GM19238 (cell line): ENCODE measurements at regions not wholly inside any gene's neighbourhood (a gene's known extent, or its start where the extent isn't known, plus 50 kb on each side); places are given as distances from the start of the nearest gene placed in this dataset.

Experiments used
- DNase-seq: peaks from one replicate; pipeline ENCODE4 v3.0.0; 2011; ENCODE audit warnings: low spot score; ENCODE audit not compliant: insufficient read length

DNA sequence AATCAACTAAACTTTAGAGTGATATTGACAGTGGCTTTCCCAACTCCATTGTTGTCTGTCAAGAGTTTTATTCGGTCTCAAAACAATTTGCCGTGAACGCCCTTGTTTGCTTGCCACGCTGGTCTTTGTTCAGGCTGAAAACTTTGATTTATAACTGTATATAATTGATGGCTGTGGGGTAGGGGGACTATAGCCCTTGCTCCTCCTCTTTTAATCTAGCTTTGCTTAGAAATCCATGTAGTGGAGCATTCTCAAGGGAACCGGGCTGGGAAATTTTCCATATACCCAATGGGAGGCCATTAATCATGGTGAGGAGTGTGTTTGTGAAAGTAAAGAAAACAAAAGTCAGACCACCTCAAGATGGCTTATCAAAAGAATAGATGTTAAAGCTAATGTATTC is 339.8 kb upstream of the RARB start:
- no peak for DNase-seq

DNA sequence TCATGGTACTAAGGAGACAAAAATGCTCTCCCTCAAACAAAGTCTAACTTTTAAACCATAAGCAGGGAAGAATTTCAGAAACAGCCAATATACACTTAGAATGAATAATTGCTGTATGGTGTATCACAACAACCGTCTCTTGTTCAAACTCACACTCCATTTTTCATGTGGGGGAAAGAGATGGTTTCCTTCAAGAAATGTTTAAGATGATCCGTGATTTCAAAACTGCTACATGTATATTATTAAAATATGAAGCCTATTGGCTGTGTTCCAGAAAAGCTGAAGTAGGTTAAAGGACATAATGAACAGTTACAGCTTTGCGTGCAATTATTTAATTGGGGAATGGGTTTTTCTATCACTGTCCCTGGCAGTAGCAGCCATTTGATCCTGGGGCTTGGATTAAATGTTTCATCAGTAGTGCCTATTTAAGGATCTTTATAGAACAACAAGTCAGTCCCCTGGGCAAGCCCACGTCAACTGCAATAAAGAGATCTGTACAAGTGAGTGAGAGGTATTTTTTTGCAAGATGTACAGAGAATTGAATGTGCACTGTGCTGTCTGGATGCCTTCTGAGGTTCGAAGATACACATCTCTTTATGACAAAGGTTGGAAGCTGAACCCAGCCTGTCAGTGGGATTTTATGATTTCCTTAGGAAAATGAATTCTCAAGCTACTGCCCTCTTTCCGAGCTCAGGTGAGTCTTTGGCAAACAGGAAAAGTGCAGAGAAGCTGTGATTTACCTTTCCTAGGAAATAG is 337.2 kb upstream of the RARB start:
- no peak for DNase-seq

DNA sequence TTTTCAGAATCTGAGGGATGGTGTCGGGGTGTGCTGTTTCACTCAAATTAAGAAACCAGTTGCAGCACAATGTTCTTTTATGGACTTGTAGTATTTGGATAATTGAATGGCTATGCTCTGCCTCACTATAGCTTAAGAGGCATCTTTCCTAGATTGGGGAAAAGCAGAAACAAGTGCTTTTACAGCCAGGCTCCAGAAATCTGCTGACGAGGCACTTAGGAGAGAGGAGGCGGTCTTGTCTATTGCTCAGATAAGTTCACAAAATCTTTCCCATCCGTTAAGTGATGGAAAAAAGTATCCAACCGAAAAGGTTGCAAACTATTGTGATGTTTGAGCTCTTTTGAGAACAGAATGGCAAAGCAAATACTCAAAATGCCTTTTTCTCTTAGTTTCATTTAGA is 336.1 kb upstream of the RARB start:
- DNase-seq, result no peak

DNA sequence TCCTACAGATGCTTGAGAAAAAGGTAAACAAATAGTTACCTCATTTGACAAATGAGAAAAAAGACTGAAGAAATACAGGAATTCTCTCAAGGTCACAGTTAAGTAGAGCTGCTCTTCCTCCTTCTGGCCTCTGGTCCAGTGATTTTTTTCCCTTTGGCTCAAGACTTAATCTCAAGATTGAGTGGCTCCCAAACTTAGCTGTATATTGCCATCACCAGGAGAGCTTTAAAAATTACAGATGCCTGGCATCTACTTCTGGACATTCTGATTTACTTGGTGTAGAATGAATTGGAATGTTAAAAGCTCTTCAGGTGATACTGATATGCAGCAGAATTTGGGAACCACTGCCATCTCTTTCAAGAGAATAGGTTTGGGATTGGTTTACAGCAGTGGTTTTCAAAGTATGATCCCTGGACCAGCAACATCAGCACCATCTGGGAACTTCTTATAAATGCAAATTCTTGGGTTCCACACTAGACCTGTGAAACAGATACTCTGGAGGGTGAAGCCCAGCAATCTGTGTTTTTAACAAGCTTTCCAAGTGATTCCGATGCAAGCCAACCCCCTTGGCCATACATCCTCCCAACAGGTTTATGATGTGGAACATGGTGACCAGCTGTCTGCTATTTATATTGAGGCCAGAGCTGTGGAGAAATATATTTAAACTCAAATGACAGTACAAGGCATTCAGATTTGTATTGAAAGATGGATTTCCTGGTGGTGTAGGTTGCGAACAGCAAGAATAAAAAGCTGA is 333.0 kb upstream of the RARB start:
- DNase-seq, result no peak

DNA sequence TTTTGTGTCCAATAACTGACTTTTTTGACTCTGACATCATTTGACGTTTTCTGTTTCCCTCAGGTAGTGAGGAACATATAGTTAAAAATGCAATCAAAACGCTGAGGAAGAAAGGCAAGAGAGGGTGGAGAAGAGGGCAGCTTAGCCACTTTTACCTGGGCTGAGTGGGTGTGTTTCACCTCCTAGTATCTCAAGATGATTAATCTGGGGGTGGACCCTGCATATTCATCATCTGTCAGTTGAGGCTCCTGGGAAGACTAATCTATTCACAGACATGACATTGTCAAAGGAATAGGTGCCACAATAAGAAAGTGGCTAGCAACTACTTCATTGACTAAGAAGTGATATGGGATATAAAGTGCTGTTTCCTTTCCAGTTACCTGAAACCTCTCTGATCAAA is 331.5 kb upstream of the RARB start:
- DNase-seq, result no peak

DNA sequence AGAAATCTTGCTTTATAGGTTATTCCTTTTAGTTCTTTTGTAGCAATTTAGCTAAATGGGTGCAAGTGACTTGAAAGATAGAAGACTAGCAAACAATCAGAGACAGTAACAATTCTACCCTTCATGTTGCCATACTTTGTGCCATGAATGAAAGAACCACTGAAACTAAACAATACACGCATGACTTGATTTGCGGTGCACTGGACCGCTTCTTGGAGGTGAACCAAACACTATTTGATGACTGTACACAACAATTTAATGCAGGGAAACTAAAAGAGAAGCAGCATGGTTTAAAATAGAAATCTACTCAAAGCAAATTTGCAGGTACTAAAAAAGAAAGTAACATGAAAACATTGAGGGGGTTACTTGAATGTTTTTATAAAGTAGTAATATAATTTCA is 331.0 kb upstream of the RARB start:
- no peak for DNase-seq

DNA sequence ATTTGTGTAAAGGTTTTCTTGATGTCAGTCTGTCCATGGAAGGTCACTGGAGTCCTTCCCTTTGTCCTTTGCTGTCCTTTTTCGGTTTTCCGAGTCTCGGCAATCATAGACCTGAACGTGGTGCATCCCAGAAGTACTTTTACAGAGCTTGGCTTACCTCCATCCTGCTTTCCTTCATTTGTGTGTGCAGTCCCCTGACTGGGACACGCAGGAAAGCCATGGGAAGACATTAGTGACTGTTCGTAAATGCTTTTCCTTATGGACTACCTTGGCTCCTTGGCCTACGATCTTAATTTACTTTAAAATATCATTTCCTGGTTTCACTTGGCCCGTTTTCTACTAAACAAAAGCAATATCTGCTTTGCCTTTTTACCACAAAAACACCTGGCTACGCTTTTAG is 328.4 kb upstream of the RARB start:
- no peak for DNase-seq

DNA sequence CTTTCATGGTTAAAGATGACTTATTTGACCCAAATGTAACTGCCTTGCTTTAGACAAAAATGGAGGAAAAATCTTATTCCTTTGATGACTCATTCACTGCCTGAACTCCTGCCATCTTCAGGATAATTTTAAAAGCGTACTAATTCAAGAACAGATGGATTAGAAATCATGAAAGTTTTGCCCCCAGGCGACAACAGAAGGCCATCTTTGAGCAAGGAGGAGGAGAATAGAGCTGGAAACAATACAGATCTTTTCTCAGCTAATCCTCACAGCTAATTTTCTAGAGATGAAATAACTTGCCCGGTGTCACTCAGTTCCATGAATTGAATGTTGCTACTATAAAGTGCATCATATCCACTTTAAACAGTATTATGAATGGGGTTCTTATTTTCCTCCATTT is 324.7 kb upstream of the RARB start:
- no peak for DNase-seq

DNA sequence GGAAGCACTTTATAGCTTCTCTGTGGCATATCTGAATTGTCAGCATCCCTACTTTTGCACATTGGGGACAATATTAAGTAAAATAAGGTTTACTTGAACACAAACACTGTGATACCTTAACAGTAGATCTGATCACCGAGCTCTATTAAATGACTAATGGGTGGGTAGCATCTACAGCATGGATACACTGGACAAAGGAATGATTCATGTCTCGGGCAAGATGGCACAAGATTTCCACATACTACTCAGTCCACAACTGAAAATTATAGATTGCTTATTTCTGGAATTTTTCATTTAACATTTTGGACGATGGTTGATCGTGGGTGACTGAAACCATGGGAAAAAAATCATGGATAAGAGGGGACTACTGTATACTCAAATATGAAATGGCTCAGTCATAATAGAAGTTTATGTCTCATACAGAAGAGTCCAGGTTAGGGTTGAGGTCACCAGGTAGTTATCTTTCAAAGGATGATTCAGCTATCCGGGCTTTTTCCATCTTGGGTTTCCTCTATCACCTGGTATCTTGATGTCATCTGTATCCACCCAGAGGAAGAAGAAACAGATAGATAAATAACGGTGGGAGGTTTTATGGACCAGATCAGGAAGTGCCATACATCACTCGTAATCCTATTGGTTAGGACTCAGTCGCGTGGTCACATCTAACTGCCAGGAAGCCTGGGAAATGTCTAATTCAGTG is 320.0 kb upstream of the RARB start:
- DNase-seq, result no peak

DNA sequence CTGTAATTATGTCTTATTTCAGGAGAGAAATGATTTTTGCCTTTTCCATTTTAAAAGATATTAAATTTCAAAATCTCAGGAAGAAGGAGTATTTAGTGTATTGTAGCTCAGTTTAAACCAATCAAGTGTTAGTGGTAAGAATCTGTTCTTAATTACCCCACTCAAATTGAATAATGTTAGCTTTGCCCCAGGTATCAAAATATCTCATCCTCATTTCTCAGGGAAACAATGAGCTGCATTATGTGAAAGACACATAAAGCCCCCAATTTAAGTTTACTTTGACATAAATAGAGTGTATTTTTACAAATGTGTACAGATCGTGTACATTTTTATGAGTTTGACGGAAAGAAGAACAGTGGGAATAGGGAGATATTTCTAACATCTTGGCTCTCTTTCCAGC is 317.4 kb upstream of the RARB start:
- no peak for DNase-seq

DNA sequence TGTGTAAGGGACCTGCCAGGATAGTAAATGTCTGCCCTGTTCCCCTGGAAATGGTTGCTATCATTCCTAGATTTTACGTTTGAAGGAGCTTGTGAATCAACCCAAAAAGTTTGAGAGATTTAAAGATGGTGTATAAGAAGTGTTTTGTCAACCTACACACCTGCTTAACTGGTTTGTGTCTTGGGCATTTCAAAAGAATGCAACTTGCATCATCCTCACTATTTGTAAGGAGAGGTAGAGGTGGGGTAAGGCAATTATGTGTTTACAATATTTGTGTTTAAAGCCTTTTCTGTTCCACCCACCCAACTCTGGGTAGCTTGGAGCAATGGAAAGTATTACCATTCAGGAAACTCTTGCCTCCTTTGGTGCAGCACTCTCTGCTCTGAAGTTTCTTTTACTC is 314.2 kb upstream of the RARB start:
- DNase-seq, result no peak

DNA sequence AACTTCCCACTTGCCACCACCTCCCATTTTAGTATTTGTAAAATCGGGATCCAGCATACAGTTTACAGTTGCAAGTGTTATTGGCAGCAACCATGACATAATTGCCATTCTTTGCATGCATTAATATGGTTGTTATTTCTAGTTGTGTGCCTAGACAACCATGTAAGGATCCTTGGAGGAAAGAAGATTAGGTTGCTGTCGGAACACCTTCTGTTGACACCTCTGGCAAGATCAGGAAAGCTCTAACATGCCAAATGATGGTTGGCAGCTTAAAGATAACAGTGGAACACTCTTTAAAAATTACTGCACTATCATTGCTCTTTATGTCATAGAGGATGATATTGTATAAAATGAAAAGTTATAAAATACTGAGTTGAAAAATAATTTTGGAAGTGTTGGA is 313.5 kb upstream of the RARB start:
- DNase-seq, result no peak

DNA sequence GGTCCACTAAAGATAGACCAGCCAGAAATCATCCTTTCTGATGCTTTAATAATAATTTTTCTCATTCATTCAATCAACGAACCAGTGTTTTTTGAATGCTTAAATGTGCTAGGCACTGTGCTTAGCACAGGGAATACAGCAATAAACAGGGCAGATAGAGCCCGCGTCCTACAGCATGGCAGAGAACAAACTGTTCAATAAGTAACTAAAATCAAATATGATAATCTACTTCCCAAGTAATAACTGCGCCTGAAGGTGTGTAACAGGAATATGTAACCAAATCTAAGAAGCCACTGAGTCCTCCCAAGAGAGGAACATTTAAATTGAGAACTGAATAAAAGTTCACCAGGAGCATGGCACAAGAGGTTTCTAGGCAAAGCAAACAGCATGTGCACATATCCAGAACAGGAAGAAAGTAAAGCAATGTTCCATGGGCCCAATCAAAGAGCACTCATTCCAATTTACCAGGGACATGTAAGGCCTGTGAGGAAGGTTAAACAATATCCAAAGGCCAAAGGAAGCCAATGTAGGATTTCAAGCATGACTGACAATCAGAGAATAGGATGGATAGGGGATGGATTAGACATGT is 311.0 kb upstream of the RARB start:
- no peak for DNase-seq

DNA sequence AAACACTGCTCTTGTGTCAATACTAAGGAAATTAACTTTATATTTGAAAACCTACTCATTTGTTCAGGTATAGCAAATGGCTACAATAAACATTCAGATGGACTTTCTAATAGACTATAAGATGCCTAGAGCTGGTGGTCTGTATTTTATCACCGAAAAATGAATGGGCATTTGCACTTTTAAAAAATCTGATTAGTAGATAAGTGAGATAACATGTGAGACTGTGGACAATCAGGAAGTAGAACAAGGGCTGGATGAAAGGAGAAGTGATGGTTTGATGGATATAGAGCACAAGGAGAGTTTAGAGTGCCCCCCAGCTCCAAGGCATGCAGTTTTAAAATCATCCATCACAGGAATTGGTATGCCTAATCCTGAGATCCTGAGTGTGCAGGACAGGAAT is 308.4 kb upstream of the RARB start:
- DNase-seq, result no peak

DNA sequence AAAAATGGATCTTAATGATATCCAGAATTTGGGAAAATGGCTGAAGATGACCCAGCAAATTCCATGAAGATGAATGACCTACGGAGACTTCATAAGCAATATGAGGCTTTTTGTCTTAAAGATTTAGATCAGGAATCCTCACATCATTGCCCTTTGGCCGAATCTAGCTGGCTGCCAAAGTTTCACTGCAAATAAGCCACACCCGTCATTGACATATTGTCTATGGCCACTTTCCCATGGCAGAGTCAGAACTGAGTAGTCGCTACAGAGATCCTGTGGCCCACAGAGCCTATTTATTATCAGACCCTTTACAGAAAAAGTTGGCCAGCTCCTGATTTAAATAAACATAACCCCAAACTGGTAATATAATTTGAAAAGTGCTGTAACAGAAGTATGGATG is 307.4 kb upstream of the RARB start:
- no peak for DNase-seq

DNA sequence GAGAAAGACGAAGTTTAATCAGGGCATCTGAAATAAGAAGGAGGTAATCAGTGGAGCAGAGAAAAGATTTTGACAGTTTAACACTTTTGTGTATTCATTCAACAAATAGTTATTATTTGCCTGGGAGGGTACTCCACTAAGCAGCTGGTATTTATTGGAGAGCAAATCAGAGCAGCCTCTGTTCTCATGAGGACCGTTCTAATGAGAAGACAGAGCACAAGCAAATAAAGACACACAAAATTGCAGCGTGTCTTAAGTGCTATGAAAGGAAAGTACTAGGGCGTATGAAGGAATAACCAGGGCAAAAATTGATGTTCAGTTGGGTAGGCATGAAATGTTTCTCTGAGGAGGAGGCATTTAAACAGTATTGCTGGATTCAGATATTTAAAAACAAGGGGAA is 302.9 kb upstream of the RARB start:
- DNase-seq, result no peak

DNA sequence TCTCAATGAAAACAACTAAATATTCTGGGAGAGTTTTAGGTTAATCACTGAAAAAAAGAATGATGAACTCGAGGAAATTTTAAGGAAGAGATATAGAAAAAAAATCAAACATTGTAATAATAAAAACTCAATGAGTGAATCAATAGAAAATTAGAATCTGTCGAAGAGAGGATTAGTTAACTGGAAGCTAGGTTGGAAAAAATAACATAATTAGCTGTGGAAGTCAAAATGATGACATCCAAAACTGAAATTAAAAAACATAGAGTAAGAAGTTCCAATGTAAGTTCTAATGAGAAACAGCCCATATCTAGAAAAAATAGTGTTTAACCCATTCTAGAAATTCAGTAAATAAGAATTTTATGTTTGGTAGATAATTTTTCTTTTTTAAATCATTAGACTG is 299.3 kb upstream of the RARB start:
- no peak for DNase-seq

DNA sequence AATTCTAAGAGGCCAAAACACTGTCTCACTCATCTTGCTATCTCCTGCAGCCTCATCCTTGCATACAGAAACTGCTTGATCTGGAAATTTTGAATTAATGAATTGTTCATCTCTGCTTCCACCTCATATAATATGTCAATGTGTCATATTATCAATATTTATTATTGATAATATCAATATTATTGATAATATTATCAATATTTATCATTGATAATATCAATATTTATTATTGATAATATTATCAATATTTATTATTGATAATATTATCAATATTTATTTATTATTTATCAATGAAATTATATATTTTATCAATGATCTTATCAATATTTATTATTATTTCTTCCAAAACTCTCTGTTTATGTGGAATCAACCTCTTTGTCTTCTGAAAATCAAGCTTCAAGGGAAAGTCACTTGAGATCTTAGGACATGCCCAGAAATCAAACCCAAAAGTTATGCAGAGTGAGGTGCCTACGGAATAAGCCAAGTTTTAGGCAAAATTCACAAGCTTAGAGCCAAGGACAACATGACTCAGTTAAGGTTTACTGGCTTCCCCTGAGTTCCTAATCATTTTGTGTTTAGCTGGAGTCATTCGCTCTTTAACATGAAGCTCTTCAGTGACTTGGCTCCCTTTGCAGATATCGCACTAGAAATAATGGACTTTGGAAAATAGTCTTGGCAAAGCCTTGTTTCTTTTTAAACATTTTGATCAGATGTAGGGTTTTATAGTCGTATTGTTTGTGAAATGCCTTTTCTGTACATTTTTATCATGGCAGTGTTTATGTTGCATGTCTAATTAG is 297.1 kb upstream of the RARB start:
- DNase-seq, result no peak

DNA sequence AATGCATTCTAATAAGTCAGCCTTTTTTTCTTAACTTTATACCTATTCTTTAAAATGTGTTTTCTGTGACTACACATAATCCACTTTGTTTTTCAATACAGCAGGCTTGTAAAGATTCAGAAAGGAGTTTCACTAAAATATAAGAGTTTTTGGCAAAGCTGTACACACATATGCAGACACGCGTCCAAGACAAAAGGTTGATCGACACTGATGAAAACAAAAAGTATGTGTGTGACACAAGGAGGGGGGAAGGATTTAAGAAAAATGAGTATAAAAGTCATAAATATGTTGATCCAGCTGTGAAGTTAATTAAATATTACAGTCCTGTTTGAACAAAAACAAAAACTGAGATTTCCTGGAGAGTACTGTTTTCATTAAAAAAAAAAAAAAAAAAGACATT is 294.5 kb upstream of the RARB start:
- DNase-seq, result no peak

DNA sequence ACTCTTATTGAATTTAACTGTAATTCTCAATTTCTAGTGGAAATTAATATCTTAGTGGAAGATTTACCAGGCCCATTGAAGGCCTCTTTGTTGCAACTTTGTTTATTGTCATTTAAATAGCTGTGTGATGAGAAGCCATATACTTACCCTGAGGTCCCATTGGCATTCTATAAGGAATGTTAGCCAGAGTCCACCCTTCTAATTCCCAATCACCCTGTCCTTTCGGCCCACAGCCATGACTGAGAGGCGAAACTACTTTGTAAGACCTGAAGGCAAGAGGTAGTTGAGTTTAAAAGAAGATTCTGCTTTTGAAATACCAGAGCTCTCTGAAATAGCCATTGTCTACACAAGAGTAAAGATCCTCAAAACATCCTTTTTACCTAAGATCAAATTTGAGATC is 290.5 kb upstream of the RARB start:
- DNase-seq, result no peak

DNA sequence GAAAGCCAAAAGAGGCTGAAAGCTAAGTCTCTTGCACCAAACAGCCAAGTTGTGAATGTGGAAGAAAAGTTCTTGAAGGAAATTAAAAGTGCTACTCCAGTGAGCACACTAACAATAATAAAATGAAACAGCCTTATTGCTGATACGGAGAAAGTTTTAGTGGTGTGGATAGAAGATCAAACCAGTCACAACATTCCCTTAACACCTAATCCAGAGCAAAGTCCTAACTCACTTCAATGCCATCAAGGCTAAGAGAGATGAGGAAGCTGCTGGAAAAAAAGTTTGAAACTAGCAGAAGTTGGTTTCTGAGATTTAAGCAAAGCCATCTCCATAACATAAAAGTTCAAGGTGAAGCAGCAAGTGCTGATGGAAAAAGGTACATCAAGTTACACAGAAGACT is 288.8 kb upstream of the RARB start:
- no peak for DNase-seq
